HG02610 (cell line): ENCODE measurements at regions not wholly inside any gene's neighbourhood (a gene's known extent, or its start where the extent isn't known, plus 50 kb on each side); places are given as distances from the start of the nearest gene placed in this dataset.
A peak's percentile ranks its signal among the peaks of the same experiment; 100 is the strongest.
"Not testable (repeated sequence)": the region's sequence is repeated elsewhere in the genome, so short reads cannot be mapped to it uniquely, and the experiment has no call there.

Source experiments
- ATAC-seq: cut with Tn5 transposase; IDR thresholded peaks from one replicate; pipeline ENCODE4 v1.9.1; 2021; ENCODE audit warnings: mild to moderate bottlenecking, moderate library complexity; ENCODE audit not compliant: unreplicated experiment

DNA sequence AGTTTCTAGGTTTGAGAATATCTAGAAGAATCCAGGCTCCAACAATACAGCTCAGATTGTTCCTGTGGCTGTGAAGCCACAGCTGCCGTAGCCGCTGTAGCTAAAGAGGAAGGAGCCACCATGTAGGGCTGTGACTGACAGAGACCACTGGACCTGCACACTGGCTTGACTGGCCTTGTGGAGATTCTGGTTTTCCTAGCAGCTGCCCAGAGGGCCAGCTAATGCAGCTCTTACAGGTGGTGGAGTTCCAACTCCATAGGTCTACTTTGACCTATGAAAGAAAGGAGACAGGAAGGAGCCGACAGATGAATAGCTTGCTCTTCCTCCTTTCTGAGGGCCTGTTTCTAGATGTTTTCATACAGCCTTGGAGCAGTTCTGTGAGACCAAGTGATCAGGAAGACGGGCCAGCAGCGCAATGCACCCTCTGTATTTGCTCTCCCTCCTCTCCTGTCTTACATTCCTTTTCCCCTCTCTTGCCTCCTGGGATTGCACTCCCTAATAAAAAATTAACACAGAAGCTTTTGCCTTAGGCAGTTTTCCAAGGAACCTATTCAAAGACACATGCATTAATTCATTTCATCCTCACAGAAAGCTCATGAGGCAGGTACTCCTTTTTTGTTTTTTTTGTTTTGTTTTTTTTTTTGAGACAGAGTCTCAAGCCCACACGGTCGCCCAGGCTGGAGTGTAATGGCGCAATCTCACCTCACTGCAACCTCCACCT is 51.8 kb upstream of the MYB start:
- ATAC-seq: peak; percentile 55

- peak; percentile 94 for ATAC-seq
Measured at GRCh38 chr6:135128268-135128914, 52.7 kb upstream of the MYB start.

- no peak for ATAC-seq
Measured at GRCh38 chr6:135126729-135127128, 54.4 kb upstream of the MYB start.

- no peak for ATAC-seq
Measured at GRCh38 chr6:135126034-135126433, 55.1 kb upstream of the MYB start.

- ATAC-seq: no peak
Measured at GRCh38 chr6:135121434-135121833, 59.7 kb upstream of the MYB start.

DNA sequence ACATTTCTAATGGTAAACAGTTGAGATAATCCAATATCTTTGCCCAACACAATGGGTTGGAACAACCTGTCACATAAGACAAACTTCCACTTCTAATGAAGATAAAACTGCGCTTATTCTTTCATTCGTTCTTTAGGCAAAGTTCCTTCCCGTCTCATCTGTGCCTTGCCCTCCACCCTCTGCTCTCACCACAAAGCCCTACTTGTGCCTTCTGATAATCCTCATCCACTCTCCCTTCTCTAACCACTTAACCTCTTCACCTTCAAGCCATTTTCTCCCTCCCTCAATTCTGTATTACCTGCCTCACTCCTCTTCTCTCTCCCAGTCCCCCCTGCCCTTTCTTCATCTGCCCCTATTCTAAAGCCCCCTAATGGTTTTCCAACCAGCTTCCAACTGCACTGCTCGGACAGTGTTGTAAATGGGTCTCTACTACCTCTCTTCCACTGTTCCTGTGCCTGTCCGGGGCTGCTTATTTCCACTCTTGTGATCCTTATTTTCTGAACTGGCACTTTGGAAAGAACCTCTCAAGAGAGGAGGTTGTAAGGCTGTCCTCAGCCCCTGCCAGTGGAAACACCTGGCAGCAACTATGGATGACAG is 62.9 kb upstream of the MYB start:
- no peak for ATAC-seq

DNA sequence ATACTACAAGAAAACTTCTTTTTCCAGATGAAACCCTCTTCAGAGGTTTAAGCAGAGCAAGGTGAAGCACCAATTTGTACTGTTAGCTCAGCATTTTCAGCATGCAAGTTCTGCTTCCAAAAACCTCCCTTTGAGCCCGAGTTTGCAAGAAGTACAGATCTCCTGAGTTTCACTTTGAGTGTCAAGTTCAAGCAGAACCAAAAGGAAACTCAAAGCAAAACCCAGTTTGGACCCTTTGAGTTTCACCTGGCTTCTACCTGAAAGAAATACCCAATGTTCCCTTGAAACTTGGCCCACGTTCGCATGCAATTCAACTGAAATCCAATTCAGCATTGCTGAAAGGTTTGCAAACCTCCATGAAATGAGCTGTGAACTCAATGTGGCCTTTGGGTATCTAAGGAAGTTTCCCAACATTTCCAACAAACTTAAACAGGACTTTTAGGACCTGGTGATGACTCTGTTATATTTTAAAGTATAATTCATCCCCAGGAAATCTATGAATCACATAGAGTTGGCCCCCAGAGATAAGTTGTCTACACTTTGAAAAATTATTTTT is 62.9 kb upstream of the HBS1L start:
- ATAC-seq: no peak

- ATAC-seq: no peak
Measured at GRCh38 chr6:135116571-135116970, 61.9 kb upstream of the HBS1L start.

DNA sequence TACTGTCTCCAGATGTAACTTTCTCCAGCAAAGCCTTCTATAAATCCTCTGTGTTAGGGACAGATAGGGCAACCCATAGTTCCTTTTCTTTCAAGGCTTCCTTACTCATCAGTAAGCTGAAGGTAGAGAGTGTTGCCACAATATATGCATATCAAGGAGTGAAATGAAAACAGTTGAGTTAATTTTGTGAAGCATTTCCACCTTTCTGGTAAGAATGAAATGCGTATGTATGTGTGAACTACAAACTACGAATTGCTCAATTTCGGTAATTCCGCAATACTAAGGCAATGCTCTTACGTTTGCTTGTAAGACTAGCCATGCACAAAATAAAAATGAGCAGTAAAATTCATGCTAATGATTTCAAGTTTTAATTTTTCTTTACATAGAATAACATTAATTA is 61.2 kb upstream of the HBS1L start:
- peak; percentile 44 for ATAC-seq

- peak; percentile 47 for ATAC-seq
Measured at GRCh38 chr6:135115411-135115810, 60.8 kb upstream of the HBS1L start.

DNA sequence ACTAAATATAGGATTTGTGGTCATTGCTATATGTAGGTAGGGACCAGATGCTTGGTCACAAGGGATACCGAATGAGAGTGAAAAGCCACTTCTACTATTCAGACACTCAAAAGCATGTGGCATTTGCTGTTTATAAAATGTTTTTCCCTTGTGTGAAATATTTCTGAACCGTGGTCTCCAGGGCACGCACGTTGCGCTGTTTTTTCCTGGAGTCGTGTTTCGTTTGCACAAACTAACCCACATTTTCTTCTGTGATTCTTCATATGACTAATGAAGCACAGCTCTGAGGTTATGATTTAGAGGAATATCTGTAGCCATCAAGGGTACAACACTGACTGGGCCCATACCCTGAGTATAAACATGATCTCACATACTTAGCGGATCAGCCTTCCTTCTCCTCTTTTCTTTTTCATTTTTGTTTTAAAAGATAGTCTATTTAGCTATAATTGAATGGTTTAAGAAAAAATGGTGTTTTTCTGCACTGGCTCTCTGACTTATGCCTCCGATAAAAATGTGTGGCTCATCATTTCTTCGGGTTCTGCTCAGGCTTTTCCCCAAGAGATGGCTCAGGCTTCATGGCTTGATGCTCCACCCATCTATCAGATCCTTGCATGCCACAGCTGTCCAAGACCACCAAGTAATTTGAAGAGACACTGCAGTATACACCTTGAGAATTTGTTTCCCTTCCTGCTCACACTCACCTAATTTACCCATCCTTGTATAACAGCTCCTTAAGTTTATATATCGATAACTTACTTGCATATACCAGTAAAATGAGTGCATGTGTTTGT is 59.9 kb upstream of the HBS1L start:
- peak; percentile 76 for ATAC-seq

DNA sequence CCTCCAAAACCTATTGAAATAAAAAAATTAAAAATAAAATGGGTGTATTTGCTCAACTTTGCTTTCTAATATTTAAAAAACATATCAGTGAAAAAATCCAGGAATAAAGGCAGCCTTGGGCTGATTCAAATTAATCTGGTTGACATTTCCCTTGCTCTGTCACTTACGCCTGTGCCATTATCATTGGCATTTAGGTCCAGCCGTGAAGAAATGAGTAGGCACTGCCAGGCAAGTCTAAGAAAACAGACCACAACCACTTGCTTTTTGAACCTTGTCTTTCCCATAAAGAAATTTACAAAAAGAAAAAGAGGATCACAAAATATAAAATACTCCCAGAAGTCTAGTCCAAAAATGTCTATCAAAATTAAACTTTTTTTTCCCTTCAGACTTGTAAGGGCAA is 59.2 kb upstream of the HBS1L start:
- no peak for ATAC-seq

DNA sequence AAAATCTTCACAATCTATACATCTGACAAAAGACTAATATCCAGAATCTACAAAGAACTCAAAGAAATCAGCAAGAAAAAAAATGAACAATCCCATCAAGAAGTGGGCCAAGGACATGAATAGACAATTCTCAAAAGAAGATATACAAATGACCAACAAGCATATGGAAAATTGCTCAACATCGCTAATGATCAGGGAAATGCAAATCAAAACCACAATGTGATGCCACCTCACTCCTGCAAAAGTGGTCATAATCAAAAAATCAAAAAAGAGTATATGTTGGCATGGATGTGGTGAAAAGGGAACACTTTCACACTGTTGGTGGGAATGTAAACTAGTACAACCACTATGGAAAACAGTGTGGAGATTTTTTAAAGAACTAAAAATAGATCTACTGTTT is 58.3 kb upstream of the HBS1L start:
- ATAC-seq: not testable (repeated sequence)

- ATAC-seq: not testable (repeated sequence)
Measured at GRCh38 chr6:135110261-135110781, 55.7 kb upstream of the HBS1L start.

DNA sequence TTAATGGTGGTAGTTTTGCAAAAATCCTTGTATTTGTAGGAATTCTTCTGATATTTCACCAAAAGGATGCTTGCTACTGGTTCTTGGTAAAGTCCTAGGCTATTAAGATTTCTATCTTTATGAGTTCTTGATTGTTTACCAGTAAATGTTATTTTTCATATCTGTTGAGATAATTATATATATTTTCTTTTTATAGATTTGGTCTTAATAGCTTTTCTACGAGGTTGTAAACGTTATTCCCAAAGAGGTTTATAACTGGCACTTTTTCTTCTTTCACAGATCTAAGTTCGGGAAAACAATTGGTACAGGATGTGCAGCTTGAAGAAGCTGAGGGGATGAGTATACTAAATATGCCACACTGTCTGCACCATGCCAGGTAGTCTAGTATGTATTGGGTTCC is 55.1 kb upstream of the HBS1L start:
- ATAC-seq: no peak

DNA sequence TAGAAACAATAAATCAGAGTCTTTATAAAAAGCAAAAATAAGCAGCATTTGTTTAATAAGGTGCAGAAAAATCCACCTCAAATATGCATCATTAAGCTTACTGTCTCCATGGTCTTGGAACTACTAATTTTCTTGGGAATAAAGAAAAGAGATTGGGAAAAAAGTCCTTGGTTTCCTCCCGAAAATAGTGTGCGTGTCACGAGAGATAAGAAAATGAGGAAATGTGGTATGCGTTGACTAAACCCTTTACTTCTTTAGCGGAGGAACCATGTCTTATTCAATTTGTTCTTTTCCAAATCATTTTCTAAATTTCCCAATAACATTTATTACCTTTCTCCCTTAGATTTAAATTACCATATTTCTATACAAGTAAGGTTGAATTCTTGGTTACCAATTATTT is 54.1 kb upstream of the HBS1L start:
- ATAC-seq: no peak

GRCh38 chr6:135106611-135107010 is 52.0 kb upstream of the HBS1L start:
- ATAC-seq: no peak

DNA sequence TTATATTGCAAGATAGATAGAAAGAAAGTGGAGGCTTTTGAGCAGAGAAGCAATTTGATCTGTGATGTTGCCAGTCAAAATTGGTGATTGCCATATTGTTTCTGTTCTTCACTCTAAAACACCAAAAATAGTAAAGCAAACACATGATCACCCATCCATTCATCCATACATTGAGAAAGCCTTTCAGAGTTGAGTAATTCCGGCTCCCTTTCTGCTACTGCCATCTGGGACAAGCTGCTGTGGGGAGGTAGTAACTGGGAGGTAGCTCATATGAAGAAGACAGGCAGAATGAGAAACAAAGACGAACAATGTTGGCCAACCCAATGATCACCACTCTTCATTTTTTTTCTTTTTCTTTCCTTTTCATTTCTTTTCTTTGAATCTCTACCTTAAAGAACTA is 51.1 kb upstream of the HBS1L start:
- peak; percentile 66 for ATAC-seq

- ATAC-seq: no peak
Measured at GRCh38 chr6:135105299-135105698, 50.7 kb upstream of the HBS1L start.
